ENCODE measurements at regions not wholly inside any gene's neighbourhood (a gene's known extent, or its start where the extent isn't known, plus 50 kb on each side); places are given as distances from the start of the nearest gene placed in this dataset.

DNA sequence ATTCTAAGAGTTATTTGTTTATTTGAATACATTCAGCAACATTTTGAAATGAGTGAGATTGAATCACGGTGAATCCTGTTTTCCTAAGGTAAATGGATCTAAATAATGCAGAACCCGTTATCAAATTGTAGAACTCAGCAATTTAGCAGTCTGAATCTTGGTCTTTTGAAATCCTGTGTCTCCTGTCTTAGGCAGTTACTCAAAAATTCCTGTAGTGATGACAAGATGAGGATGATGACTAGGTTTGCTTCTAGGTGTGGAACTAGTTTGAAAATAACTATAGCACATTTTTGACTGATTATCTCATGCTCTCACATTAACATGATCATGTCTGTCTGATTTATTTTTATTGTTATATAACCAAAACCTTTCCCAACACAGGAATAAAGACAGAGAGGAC is 115.0 kb downstream of the RAP2B start:
- no peak for TF ChIP-seq POLR2A (IDR thresholded peaks at IDR 0.05; ENCODE audit: low read depth)
- TF ChIP-seq POLR2AphosphoS5 (IDR thresholded peaks at IDR 0.05) = no peak
- no peak for TF ChIP-seq CTCF (IDR thresholded peaks at IDR 0.05)

All from esophagus muscularis mucosa (tissue), 3 donors.